ENCODE measurements at regions not wholly inside any gene's neighbourhood (a gene's known extent, or its start where the extent isn't known, plus 50 kb on each side); places are given as distances from the start of the nearest gene placed in this dataset.
"Not testable (repeated sequence)": the region's sequence is repeated elsewhere in the genome, so short reads cannot be mapped to it uniquely, and the experiment has no call there.

DNA sequence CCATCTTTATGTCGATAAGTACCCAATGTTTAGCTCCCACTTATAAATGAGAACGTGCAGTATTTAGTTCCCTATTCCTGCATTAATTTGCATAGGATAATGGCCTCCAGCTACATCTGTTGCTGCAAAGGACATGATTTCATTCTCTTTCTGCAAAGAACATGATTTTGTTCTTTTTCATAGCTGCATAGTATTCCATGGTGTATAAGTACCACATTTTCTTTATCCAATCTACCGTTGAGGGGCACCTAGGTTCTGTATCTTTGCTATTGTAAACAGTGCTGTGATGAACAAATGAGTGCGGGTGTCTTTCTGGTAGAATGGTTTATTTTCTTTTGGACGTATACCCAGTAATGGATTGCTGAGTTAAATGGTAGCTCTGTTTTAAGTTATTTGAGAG lies 63.0 kb downstream of the HLX start:
- Mint-ChIP-seq H3K4me1 (ENCODE audit: low read depth) (no peaks in the 10 kb centered on the region), H3K27ac (no peak overlapping the region), H3K36me3 (no peaks in the 10 kb centered on the region), H3K27me3 (peaks cover 2% of the 10 kb centered on the region), H3K9me3 (ENCODE audit: low read depth) (no peaks in the 10 kb centered on the region), H3K4me3 (no peak overlapping the region)

DNA sequence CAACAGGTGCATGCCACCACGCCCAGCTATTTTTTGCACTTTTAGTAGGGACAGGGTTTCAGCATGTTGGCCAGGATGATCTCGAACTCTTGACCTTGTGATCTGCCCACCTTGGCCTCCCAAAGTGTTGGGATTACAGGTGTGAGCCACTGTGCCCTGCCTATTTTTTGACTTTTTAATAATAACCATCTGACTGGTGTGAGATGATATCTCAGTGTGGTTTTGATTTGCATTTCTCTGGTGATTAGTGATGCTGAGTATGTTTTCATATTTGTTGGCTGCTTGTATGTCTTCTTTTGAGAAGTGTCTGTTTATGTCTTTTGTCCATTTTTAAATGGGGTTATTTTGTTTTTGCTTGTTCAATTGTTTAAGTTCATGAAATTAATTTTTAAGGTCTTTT lies 63.7 kb downstream of the HLX start:
- not testable (repeated sequence) for H3K4me3 Mint-ChIP-seq; H3K27me3 Mint-ChIP-seq; H3K9me3 Mint-ChIP-seq (ENCODE audit: low read depth); H3K36me3 Mint-ChIP-seq; H3K4me1 Mint-ChIP-seq (ENCODE audit: low read depth); H3K27ac Mint-ChIP-seq

DNA sequence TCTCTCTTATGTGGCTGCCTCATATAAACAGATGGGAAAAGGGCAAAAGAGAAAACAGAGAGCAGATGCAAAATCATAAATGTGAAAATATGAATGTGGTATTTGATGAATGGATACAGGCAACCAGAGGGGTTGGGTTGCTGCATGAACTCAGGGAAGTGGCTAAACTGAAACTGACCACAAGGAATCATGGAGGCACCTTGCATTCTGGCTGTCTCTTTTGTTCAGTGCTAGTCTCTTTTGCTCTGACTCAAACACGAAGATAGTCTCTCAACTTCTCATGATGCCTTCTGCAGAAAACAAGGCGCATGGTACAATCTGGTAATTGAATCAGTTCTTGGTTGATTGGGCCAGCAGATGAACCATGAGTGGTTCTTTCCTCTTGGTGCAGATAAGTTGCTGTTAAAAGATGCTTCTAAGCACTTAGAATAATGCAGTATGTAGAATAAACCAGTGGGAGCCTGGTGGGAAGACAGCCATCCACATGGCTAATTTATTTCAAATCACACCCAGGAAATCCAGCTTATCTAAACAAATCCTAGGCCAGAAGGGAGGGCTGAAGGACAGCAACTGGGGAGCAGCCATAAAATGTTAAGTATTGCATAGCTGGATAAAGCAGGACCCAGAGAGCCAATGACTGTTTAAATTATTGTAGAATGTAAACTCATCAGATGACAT lies 64.2 kb downstream of the HLX start:
- H3K36me3 Mint-ChIP-seq = no peaks in the 10 kb centered on the region
- H3K4me1 Mint-ChIP-seq (ENCODE audit: low read depth) = no peaks in the 10 kb centered on the region
- H3K27ac Mint-ChIP-seq = no peak overlapping the region
- no peaks in the 10 kb centered on the region for H3K9me3 Mint-ChIP-seq (ENCODE audit: low read depth)
- peaks cover 2% of the 10 kb centered on the region for H3K27me3 Mint-ChIP-seq
- no peak overlapping the region for H3K4me3 Mint-ChIP-seq

DNA sequence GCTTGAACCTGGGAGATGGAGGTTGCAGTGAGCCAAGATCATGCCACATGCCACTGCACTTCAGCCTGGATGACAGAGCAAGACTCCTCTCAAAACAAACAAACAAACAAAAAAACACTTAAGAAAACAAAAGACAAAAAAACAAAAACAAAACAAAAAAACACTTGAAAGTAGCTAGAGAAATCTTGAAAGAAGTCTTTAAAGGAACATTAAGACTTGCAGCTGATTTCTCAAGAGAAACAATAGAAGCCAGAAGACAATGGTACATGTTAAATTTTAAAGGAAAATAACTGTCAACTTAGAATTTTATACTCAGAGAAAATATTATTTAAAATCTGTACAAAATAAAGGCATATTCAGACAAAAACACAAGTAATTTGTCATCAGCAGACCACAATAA lies 71.3 kb downstream of the HLX start:
- Mint-ChIP-seq H3K36me3 (no peaks in the 10 kb centered on the region), H3K9me3 (ENCODE audit: low read depth) (peaks cover 10% of the 10 kb centered on the region), H3K27ac (no peak overlapping the region)

DNA sequence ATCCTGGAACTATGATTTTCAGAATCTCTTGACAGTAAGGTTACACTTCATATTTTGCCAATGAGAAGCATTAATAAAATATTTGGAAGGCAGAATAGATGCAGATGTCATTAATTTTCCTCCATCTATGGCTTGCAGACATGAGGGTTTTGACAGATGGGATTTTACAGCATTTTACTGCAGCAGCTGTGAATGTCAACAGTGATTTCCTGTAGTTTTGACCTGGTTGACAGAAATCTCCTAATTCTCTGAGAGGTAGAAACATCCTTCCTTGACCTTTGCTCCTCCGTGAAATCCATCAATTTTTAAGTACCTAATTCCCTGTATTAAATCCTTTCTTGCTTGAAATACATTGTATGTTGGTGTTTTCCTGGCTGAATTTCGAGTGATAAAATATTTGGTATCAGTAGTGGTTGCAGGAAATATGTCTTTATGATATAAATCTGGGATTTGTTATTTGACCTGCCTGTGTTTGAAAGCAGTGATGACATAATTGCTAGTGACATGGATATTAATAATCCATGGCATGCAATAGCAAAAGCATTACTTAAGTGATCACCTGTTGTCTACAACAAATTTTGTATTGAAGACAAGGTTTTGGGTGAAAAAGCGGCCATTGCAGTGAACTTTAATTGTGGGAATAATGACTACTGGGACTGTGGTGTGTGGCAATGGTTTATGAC lies 73.9 kb downstream of the HLX start:
- no peak overlapping the region for H3K4me3 Mint-ChIP-seq
- H3K27ac Mint-ChIP-seq = no peak overlapping the region
- H3K36me3 Mint-ChIP-seq = no peaks in the 10 kb centered on the region
- peaks cover 10% of the 10 kb centered on the region for H3K9me3 Mint-ChIP-seq (ENCODE audit: low read depth)
- no peaks in the 10 kb centered on the region for H3K27me3 Mint-ChIP-seq
- no peaks in the 10 kb centered on the region for H3K4me1 Mint-ChIP-seq (ENCODE audit: low read depth)

More for the DNA sequence above, 71.3 kb downstream of the HLX start:
- Mint-ChIP-seq H3K4me3 (no peak overlapping the region), H3K27me3 (no peaks in the 10 kb centered on the region), H3K4me1 (ENCODE audit: low read depth) (no peaks in the 10 kb centered on the region)

DNA sequence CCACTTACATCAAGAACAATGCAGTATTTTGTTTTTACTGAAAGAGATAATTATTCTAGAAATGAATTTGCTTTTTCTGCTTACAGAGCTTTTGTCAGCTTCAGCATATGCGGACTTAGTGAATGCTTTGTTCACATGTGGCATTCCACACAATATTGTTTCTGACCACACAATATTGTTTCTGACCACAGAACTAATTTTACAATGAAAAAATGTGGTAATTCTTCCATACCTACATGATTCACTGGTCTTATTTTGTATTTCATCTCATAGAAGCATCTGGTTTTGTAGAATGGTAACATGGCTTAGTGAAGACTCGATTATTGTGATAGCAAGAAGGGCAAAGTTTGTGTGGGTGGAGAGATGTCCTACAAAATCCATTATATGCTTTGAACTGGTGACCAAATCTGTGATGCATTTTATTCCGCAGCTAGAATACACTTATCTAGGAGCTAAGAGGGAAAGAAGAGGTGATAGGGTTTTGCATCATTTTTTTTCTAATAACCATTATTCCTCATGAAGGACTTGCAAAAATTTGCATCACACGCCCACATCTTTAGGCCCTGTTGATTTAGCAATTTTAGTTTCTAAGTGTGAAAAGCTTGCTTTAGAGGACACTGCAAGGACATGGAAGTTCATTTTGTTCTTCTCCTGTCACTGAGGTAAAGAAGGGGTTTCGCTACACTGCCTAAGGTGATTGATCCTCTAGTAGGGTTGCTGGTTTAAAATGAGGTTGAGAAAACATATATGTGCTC lies 75.3 kb downstream of the HLX start:
- H3K27ac Mint-ChIP-seq = no peak overlapping the region
- H3K36me3 Mint-ChIP-seq = no peaks in the 10 kb centered on the region
- peaks cover 4% of the 10 kb centered on the region for H3K27me3 Mint-ChIP-seq
- no peaks in the 10 kb centered on the region for H3K4me1 Mint-ChIP-seq (ENCODE audit: low read depth)
- H3K4me3 Mint-ChIP-seq = no peak overlapping the region
- H3K9me3 Mint-ChIP-seq (ENCODE audit: low read depth) = peaks cover 5% of the 10 kb centered on the region

DNA sequence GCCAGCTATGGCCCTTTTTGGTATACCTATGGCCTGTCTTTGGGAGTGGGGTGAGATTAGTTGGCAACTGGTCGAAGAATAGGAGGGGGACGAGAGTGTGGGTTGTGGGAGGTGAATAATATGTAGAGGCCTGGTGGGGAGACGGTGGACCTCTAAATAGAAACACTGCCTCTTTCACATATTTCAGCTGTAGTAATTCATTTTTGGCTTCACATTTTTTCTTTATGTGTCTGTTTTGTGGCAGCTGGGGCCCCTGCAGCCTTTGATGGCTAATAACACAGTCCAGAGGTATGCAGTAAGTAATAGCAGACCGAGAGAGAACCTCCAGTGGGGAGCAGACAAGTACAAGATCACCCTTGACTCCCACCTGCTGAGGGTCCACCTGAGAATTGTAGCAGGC lies 75.9 kb downstream of the HLX start:
- Mint-ChIP-seq H3K27me3 (peaks cover 5% of the 10 kb centered on the region), H3K4me1 (ENCODE audit: low read depth) (no peaks in the 10 kb centered on the region), H3K9me3 (ENCODE audit: low read depth) (no peaks in the 10 kb centered on the region), H3K27ac (no peak overlapping the region), H3K4me3 (no peak overlapping the region), H3K36me3 (no peaks in the 10 kb centered on the region)

DNA sequence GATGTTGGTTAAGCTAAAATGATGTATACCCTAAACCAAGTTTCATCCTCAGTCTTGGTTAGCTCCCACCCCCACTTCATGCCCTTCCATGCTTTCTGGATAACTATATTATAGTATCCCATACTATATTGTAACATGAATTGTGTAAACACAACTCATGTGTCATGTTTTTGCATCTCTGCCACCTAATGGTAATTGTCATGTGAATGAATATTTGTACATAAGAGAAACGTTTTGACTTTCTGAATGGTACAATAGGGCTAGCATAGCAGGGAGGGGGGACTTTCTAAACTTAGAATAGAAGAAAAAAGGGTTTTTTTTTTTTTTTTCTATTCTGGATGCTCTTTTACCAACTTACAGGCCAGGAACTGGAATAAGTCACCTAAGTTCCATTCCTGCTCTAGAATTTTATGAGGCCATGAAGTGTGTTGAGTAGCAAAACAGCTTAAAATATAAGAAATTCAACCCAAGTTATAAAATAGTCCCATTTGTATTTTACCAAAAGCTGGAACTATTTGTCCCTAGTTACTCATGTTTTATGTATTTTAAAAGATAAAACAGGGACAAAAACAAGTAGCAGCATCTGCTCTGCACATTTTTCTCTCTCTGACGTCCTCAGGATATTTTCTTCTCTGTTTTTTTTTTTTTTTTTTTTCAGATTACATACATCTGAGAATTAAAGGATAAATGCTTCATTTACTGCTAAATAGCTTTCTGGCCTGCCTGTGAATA lies 77.4 kb downstream of the HLX start:
- Mint-ChIP-seq H3K4me1 (ENCODE audit: low read depth) (no peaks in the 10 kb centered on the region), H3K4me3 (no peak overlapping the region), H3K27me3 (peaks cover 5% of the 10 kb centered on the region), H3K9me3 (ENCODE audit: low read depth) (no peaks in the 10 kb centered on the region), H3K36me3 (no peaks in the 10 kb centered on the region), H3K27ac (no peak overlapping the region)

DNA sequence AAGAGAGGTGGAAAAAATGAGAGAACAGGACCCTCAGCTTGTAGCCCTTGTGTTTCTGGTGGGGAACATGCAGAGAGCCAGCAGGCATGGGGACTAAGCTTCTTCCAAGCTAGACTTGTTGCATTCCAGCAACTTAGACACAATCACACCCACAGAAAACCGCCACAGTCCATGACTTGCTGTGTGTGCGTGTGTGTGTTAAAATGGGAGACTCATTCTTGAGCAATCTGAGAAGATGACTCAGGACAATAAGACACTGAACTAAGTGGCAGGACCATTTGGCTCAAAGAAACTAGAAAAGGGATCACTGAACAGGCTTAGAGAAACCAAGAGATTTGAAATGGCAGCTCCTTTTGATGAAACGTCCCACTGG lies 78.0 kb downstream of the HLX start:
- Mint-ChIP-seq H3K4me1 (ENCODE audit: low read depth) (no peaks in the 10 kb centered on the region), H3K36me3 (no peaks in the 10 kb centered on the region), H3K27ac (no peak overlapping the region), H3K27me3 (peaks cover 5% of the 10 kb centered on the region), H3K9me3 (ENCODE audit: low read depth) (no peaks in the 10 kb centered on the region), H3K4me3 (no peak overlapping the region)

DNA sequence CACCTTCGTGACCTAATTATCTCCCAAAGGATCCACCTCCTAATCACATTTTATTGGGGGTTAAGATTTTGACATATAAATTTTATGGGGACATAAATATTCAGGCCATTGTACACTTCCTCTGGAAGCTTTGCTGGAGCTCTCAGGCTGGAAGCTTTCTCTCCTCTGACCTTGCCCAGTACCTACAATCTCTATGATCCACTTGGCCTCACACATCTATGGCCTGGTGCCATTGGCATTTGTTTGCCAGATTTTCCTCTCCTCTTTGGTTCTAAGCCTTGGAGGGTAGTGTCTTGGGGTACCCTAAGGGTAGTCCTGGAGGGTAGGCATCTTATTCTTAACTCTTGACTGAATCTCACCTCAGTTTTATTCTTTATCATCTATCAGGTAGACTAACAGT lies 79.0 kb downstream of the HLX start:
- no peak overlapping the region for H3K4me3 Mint-ChIP-seq
- no peaks in the 10 kb centered on the region for H3K9me3 Mint-ChIP-seq (ENCODE audit: low read depth)
- no peaks in the 10 kb centered on the region for H3K36me3 Mint-ChIP-seq
- H3K27ac Mint-ChIP-seq = no peak overlapping the region
- H3K27me3 Mint-ChIP-seq = peaks cover 5% of the 10 kb centered on the region
- H3K4me1 Mint-ChIP-seq (ENCODE audit: low read depth) = no peaks in the 10 kb centered on the region

DNA sequence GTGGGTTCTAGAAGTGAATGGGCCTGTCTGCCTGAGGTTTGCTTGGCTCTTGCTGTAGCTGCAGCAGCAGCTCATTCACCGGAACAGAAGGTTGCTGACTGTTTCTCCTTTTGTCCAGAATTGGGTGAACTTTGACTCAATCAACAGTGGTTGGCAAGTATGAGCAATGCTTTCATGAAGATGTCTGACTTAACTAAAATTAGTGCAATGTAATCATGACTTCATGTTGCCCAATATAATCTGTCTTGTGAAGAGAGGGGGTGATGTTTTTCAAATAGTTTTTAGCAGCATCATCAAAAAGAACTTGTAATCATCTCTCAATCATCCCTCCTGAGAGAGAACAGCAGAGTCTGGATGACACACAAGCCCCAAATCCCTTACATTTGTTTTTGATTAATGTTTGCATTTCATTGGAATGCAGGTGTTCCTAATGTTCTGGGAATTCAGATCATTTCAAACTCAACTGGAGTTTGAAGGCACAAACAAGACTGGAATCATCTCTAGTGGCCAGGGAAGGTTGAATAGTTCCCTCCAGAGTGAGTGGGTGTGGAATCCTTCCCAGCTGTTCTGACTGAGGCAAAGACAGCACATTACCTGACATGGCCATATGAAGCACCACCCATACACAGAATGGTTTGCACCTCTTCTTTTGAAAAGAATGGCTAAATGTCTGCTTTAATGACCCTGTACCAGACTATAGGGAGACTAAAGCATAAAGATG lies 82.9 kb downstream of the HLX start:
- peaks cover 7% of the 10 kb centered on the region for H3K27me3 Mint-ChIP-seq
- H3K4me1 Mint-ChIP-seq (ENCODE audit: low read depth) = no peaks in the 10 kb centered on the region
- peaks cover 9% of the 10 kb centered on the region for H3K9me3 Mint-ChIP-seq (ENCODE audit: low read depth)
- H3K27ac Mint-ChIP-seq = no peak overlapping the region
- no peak overlapping the region for H3K4me3 Mint-ChIP-seq
- no peaks in the 10 kb centered on the region for H3K36me3 Mint-ChIP-seq

DNA sequence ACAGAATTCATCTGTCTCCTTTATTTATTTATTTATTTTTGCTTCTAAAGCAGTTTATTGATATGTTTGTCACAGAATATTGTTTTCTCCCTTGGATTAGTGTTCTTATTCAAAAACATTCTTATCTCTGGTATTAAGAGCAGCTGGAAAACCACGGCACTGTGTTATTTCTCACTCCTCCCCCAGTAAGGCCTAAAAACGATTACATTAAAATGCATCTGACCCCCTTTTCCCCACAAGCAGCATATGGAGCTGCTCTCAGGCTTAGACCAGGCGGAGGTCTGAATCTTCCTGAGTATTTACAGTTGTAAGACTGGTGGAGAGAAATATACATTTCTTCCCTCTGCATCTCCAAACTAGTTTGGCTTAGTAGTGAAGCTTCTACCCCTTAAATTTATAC lies 86.8 kb downstream of the HLX start:
- Mint-ChIP-seq H3K27me3 (peaks cover 1% of the 10 kb centered on the region), H3K36me3 (no peaks in the 10 kb centered on the region), H3K4me1 (ENCODE audit: low read depth) (no peaks in the 10 kb centered on the region), H3K9me3 (ENCODE audit: low read depth) (peaks cover 9% of the 10 kb centered on the region), H3K4me3 (no peak overlapping the region), H3K27ac (no peak overlapping the region)

DNA sequence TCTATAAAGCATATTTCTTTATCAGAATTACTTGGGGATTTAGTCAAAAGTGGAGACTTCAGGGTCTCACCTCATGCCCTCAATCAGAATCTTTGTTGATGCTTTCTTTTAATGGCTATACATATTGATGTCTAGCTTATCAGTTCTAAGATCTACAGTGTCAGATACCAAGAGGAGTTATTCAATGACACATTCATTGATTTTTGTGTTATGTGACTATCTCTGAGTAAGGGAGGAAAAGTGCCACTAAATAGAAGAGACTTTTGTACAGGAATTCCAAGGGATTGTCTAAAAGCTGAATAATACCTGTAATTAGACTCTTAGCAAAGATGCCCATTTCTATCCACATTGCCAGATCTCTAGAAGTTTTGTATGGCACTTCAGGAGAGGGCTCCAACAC lies 87.2 kb downstream of the HLX start:
- Mint-ChIP-seq H3K4me3 (no peak overlapping the region), H3K27ac (no peak overlapping the region), H3K9me3 (ENCODE audit: low read depth) (peaks cover 9% of the 10 kb centered on the region), H3K36me3 (no peaks in the 10 kb centered on the region), H3K4me1 (ENCODE audit: low read depth) (no peaks in the 10 kb centered on the region), H3K27me3 (peaks cover 1% of the 10 kb centered on the region)

DNA sequence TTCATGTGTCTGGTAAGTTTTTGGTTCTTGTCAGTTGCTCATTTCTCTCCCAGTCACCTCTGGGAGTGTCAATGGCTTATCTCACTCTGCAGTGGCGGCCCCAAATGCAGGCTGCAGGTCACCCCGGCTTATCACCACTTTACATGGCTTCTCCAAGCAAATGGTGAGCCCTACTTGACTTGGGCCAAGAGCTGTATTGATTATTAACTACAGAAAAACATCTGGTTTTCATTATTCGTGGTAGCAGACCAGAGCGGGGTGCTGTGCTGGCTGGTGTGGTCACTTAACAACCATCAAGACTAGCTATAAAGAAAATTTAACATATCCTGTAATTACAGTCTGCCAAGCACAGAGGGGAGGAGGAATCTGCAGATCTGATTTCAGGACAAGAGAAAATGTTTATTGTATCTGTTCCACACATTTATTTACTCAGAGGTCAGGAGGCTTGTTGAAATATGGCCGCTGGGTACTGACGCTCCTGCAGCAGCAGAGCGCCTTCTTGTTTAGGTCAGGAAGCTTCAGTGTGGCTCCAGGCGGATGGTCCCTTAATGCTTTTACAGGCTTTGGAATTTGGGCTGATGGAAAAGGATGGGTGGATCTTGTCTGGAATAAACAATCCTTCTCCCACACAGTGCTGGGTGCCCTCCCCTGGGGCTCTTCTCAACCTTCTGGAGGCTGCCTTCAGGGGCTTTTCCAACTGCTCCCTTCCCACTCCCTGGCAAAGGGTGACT lies 87.8 kb downstream of the HLX start:
- no peaks in the 10 kb centered on the region for H3K4me1 Mint-ChIP-seq (ENCODE audit: low read depth)
- peaks cover 9% of the 10 kb centered on the region for H3K9me3 Mint-ChIP-seq (ENCODE audit: low read depth)
- no peak overlapping the region for H3K27ac Mint-ChIP-seq
- H3K27me3 Mint-ChIP-seq = peaks cover 1% of the 10 kb centered on the region
- H3K36me3 Mint-ChIP-seq = no peaks in the 10 kb centered on the region
- no peak overlapping the region for H3K4me3 Mint-ChIP-seq
